Transverse colon (tissue), 4 donors: ENCODE measurements at regions not wholly inside any gene's neighbourhood (a gene's known extent, or its start where the extent isn't known, plus 50 kb on each side); places are given as distances from the start of the nearest gene placed in this dataset.

Source experiments
- DNase-seq: peaks from one replicate; pipeline ENCODE4 v3.0.0-alpha.2; 2019
- H3K27ac ChIP-seq, 4 donors: fragments of 200-600 bp; sonication (generic); 2 replicates each; pipeline ENCODE4 v1.5.1; 2016 to 2018; ENCODE audit warnings: inconsistent platforms in 4 of 4
- H3K27me3 ChIP-seq: fragments of 200-600 bp; sonication (generic); 2 replicates; pipeline ENCODE4 v1.5.1; 2017; ENCODE audit warnings: inconsistent platforms
- H3K36me3 ChIP-seq, 4 donors: fragments of 200-600 bp; sonication (generic); 2 replicates each; pipeline ENCODE4 v1.5.1; 2017 to 2019; ENCODE audit warnings: inconsistent platforms in 4 of 4
- H3K4me1 ChIP-seq, 4 donors: fragments of 200-600 bp; sonication (generic); 2 replicates each; pipeline ENCODE4 v1.5.1; 2017 to 2020; ENCODE audit warnings: inconsistent platforms in 4 of 4
- H3K4me3 ChIP-seq, 4 donors: fragments of 200-600 bp; sonication (generic); 1 replicate in 1 of 4; 2 replicates in 3 of 4; pipeline versions ENCODE4 v1.5.1 to v1.6.1; 2017 to 2019; ENCODE audit warnings: inconsistent platforms in 4 of 4
- H3K9me3 ChIP-seq, 2 donors: fragments of 200-600 bp; sonication (generic); 2 replicates each; pipeline ENCODE4 v1.5.1; 2017 to 2019; ENCODE audit warnings: inconsistent platforms in 2 of 2
- CTCF ChIP-seq, 5 experiments: fragments of 200-600 bp in 3 of 5; fragments of 450-650 bp in 2 of 5; sonication (generic) in 3 of 5; IDR thresholded peaks; 1 replicate in 2 of 5; 2 replicates in 3 of 5; pipeline ENCODE4 v1.5.1; 2016 to 2017; ENCODE audit warnings: antibody characterized with exemption in 5 of 5, inconsistent platforms in 3 of 5, mild to moderate bottlenecking in 2 of 5, moderate library complexity in 1 of 5
- EP300 ChIP-seq: sonication (generic); formaldehyde crosslinking; IDR thresholded peaks from one replicate; pipeline ENCODE4 v1.6.1; 2017; ENCODE audit warnings: antibody characterized with exemption, low read depth
- POLR2A ChIP-seq: fragments of 450-650 bp; IDR thresholded peaks from one replicate; pipeline ENCODE4 v1.6.1; 2016; ENCODE audit warnings: antibody characterized with exemption, mild to moderate bottlenecking, moderate library complexity
- POLR2AphosphoS5 ChIP-seq, 3 donors: sonication (generic); formaldehyde crosslinking; IDR thresholded peaks; one replicate each; pipeline ENCODE4 v1.6.1; 2016; ENCODE audit warnings: antibody characterized with exemption in 3 of 3
- WGBS, 2 donors: methylation state at CpG; one replicate each; pipeline ENCODE4 v1.1.5; 2018; ENCODE audit warnings: low coverage in 1 of 2; 5-methylcytosine and 5-hydroxymethylcytosine counted together
- in situ Hi-C, 4 donors: fragments of 200-750 bp; cut with MboI; loops; one replicate each; pipeline versions ENCODE4 v1.15.0 to v1.15.1; 2017; ENCODE audit warnings: low sequenced_read_pairs in 3 of 4, low pct_ligation_motif_present in 1 of 4, low pct_unique_long_range_greater_than_20kb in 1 of 4
- intact Hi-C: fragments of 100-400 bp; cut with DNase I; formaldehyde crosslinking; loops from one replicate; pipeline ENCODE4 v1.15.1; 2023; ENCODE audit warnings: low total_unique reads

- 85 to 90% methylated on average over 3 of the region's 3 CpGs for WGBS, 2 donors
- intact Hi-C loops, result no loop called here
Observed at GRCh38 chr6:147755999-147756398, 247.5 kb downstream of the SAMD5 start.

GRCh38 chr6:147756891-147757290, 248.4 kb downstream of the SAMD5 start:
- H3K27ac ChIP-seq, result no peak overlapping the region
- no peaks in the 10 kb centered on the region for H3K4me1 ChIP-seq
- intact Hi-C loops, result no loop called here
- in situ Hi-C loops, result no loop called here
- no peak overlapping the region for H3K4me3 ChIP-seq
- no peak for DNase-seq
- H3K9me3 ChIP-seq, result peaks cover 0 to 3% of the 10 kb centered on the region in 2 donors
- 52 to 69% methylated on average over 3 of the region's 3 CpGs for WGBS, 2 donors
- H3K27me3 ChIP-seq, result no peaks in the 10 kb centered on the region
- TF ChIP-seq EP300, result no peak
- TF ChIP-seq POLR2A, result no peak
- no peak for TF ChIP-seq POLR2AphosphoS5 (IDR thresholded peaks at IDR 0.05)
- no peak for TF ChIP-seq CTCF (IDR thresholded peaks at IDR 0.05)
- H3K36me3 ChIP-seq, result no peaks in the 10 kb centered on the region

More at GRCh38 chr6:147755999-147756398, 247.5 kb downstream of the SAMD5 start:
- no peak for DNase-seq
- no peaks in the 10 kb centered on the region for H3K27me3 ChIP-seq
- no peak overlapping the region for H3K4me3 ChIP-seq
- in situ Hi-C loops, result no loop called here
- peaks cover 0 to 3% of the 10 kb centered on the region in 2 donors for H3K9me3 ChIP-seq
- H3K36me3 ChIP-seq, result no peaks in the 10 kb centered on the region
- H3K27ac ChIP-seq, result no peak overlapping the region
- no peak for TF ChIP-seq POLR2A
- TF ChIP-seq POLR2AphosphoS5 (IDR thresholded peaks at IDR 0.05), result no peak
- no peak for TF ChIP-seq CTCF (IDR thresholded peaks at IDR 0.05)
- TF ChIP-seq EP300, result no peak
- no peaks in the 10 kb centered on the region for H3K4me1 ChIP-seq

- intact Hi-C loops, result no loop called here
- in situ Hi-C loops, result no loop called here
- H3K27ac ChIP-seq, result no peak overlapping the region
- no peak for DNase-seq
- no peak for TF ChIP-seq POLR2A
- TF ChIP-seq CTCF (IDR thresholded peaks at IDR 0.05), result no peak
- TF ChIP-seq POLR2AphosphoS5 (IDR thresholded peaks at IDR 0.05), result no peak
- no peak for TF ChIP-seq EP300
- H3K4me3 ChIP-seq, result no peak overlapping the region
- peaks cover 0 to 3% of the 10 kb centered on the region in 2 donors for H3K9me3 ChIP-seq
- no peaks in the 10 kb centered on the region for H3K27me3 ChIP-seq
- H3K36me3 ChIP-seq, result no peaks in the 10 kb centered on the region
- H3K4me1 ChIP-seq, result no peaks in the 10 kb centered on the region
Observed at GRCh38 chr6:147757291-147757690, 248.8 kb downstream of the SAMD5 start.

DNA sequence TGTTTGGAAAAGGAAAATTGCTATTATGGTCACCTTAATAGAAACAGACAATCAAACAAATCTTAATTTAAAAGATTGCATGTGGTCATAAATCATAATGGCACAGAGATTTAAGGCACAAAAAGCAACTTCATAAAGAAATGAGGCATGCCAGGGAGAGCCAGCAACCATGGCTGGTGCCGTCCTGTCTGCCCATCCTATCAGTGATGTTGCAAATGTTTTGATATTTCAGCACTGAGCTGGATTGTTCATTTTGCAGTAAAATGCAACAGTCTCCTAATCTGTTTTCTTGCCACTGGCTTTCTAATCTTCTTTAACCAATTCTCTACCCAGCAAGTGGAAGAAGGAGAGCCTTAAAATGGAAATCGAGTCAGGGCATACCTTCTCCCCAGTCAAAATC, 249.8 kb downstream of the SAMD5 start:
- DNase-seq, result no peak
- H3K27ac ChIP-seq, result no peak overlapping the region
- no peaks in the 10 kb centered on the region for H3K4me1 ChIP-seq
- 76 to 83% methylated on average over 1 to 2 of the region's 2 CpGs for WGBS, 2 donors
- intact Hi-C loops, result no loop called here
- no peak overlapping the region for H3K4me3 ChIP-seq
- in situ Hi-C loops, result no loop called here
- H3K36me3 ChIP-seq, result no peaks in the 10 kb centered on the region
- peaks cover 0 to 3% of the 10 kb centered on the region in 2 donors for H3K9me3 ChIP-seq
- TF ChIP-seq CTCF (IDR thresholded peaks at IDR 0.05) (no peak), POLR2A (no peak), EP300 (no peak), POLR2AphosphoS5 (IDR thresholded peaks at IDR 0.05) (no peak)
- H3K27me3 ChIP-seq, result no peaks in the 10 kb centered on the region
